EL (cell line): ENCODE measurements at regions not wholly inside any gene's neighbourhood (a gene's known extent, or its start where the extent isn't known, plus 50 kb on each side); places are given as distances from the start of the nearest gene placed in this dataset.
A peak's percentile ranks its signal among the peaks of the same experiment; 100 is the strongest.
"Not testable (repeated sequence)": the region's sequence is repeated elsewhere in the genome, so short reads cannot be mapped to it uniquely, and the experiment has no call there.

Experiments
- DNase-seq: peaks from one replicate; pipeline ENCODE4 v3.0.0-alpha.2; 2016

GRCh38 chr13:82480415-82480814 is 1401.9 kb downstream of the SLITRK1 start:
- no peak for DNase-seq

DNA sequence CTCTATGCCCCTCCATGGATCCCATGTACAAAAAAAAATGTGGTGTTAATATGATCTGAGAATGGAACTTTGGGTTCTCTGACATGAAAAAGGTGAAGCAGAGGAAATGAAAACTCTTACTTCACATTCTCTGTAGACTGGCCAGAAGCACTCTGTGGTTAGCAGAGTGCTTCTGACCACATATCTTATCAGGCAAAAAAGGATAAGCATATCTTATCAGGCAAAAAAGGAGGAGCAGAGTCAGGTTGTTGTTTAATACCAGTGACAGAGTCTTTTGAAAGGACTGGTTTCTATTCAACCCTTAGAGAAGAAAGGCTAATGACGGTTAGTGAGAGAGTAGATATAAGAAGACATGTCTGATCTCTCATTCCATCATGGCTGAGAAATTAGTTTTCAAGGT is 1404.8 kb downstream of the SLITRK1 start:
- DNase-seq, result no peak

- no peak for DNase-seq
Observed at GRCh38 chr13:82467626-82468025, 1414.6 kb downstream of the SLITRK1 start.

- DNase-seq, result not testable (repeated sequence)
Observed at GRCh38 chr13:82459575-82459974, 1422.7 kb downstream of the SLITRK1 start.

DNA sequence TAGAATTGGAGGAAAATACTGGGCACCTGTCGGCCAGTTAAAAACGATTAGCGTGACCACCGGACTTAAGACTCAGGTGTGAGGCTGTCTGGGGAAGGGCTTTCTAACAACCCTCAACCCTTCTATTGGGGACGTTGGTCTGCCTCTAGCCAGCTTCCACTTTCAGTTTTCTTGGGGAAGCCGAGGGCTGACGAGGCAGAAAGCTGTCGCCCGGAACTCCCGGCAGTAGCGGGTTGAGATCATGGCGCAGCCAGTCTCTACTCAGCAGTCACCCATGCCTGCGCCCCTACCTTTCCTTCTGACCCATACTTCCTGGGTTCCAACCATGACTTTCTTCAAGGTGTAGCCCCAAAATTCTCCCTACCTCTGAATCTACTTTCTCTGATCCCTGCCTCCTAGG is 1424.1 kb downstream of the SLITRK1 start:
- DNase-seq, result no peak

- not testable (repeated sequence) for DNase-seq
Observed at GRCh38 chr13:82457548-82457947, 1424.7 kb downstream of the SLITRK1 start.

- DNase-seq, result no peak
Observed at GRCh38 chr13:82447416-82448077, 1434.7 kb downstream of the SLITRK1 start.

- no peak for DNase-seq
Observed at GRCh38 chr13:82439159-82439904, 1442.9 kb downstream of the SLITRK1 start.

DNA sequence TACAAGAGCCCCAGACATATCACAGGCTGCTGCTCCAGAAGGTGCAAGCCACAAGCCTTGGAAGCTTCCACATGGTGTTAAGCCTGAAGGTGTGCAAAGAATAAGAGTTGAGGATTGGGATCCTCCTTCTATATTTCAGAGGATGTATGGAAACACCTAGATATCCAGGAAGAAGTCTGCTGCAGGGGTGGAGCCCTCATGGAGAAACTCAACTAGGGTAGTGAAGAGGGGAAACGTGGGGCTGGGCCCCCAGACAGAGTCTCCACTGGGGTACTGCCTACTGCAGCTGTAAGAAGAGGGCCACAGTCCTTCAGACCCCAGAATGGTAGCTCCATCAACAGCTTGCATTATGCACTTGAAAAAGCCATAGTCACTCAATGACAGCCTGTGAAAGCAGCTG is 1444.0 kb downstream of the SLITRK1 start:
- no peak for DNase-seq

GRCh38 chr13:82436099-82436585 is 1446.1 kb downstream of the SLITRK1 start:
- DNase-seq, result no peak

- no peak for DNase-seq
Observed at GRCh38 chr13:82432949-82433348, 1449.3 kb downstream of the SLITRK1 start.

GRCh38 chr13:82412749-82413148 is 1469.5 kb downstream of the SLITRK1 start:
- DNase-seq, result no peak

DNA sequence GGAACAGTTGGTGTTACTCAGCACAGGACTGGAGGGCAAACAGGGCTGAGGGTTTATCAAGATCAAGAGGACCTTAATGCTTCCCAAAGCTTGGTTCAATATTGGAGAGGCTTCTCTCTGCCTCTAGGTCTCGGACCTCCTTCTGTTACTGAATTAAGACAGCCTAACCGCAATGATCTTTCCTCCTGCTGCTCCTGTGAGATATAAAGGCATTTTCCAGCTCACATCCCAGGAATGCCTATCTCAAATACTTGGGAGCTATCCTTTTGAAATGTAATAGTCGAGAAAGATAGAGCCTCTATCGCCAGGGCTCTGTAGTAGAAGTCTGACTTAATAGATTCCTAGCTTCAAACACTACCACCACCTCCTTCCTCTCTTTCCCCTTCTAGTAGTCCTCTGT is 1475.0 kb downstream of the SLITRK1 start:
- DNase-seq, result peak; percentile 71

- no peak for DNase-seq
Observed at GRCh38 chr13:82374719-82375118, 1507.6 kb downstream of the SLITRK1 start.

DNA sequence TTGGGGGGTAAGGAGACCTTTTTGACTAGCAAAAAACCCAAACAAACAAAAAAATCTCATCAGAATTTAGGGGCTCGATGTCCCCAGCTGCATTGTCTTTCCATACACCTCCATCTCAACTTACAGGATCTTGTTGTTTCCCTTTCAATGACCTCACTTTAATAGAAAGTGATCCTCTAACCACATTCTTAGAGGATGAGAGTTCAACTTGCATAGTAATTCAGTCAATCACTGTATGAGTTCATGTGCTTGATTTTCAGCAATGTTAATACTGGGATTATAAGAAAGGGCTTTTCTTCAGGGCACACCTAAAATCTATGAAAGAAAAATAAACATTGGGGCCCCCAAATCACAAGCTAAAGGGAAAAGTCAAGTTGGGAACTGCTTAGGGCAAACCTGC is 1512.0 kb downstream of the SLITRK1 start:
- peak; percentile 65 for DNase-seq

DNA sequence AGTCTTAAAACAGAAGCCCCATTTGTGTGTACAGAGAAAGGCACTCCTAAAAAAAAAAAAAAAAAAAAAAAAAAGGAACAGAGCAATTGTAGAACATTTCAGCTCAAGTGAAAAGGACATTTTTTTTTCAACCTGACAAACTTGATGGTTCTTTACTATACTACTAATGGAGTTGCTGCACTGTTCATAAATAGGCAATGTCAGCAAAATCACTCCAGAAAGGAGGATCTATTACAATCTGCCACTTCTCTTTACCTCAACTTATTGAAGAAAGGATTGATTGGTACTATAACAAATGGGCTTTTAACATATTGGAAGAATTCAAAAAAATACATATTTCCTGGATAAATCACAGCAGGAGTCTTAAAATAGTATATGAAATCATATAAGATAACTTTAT is 1517.7 kb downstream of the SLITRK1 start:
- no peak for DNase-seq

- DNase-seq, result peak; percentile 41
Observed at GRCh38 chr13:82358284-82358683, 1524.0 kb downstream of the SLITRK1 start.

DNA sequence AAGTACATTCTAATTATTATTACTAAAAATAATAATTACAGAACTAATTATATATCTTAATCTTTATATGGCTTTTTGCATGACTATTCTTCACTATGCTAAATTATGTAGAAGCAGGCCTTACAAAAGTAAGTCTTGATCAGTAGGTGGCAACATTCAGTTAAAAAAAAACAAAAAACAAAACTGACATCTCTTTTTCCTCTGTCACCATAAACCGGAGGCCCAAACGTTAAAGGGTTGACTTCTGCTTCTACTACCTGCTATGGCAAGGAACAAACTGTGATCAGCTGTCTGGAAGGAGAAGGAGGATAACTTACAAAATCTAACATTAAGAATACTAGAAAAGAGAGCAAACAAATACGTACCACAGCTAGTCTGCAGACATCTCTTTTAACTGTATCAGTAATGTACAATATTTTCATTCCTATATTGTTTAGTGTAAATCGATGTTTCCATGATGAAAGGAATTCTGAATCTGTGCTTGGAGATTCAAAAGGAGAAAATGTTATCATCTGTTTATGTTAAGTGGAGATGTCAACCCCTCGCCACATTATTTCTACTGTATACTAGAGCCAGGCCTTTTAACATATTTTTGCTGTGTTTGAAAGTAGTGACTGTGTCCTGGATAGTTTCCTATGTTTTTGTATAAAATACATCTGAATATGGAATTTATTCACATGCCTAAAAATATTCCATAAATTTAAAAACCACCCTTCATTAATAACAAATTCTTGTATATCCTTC is 1525.4 kb downstream of the SLITRK1 start:
- peak; percentile 12 for DNase-seq

DNA sequence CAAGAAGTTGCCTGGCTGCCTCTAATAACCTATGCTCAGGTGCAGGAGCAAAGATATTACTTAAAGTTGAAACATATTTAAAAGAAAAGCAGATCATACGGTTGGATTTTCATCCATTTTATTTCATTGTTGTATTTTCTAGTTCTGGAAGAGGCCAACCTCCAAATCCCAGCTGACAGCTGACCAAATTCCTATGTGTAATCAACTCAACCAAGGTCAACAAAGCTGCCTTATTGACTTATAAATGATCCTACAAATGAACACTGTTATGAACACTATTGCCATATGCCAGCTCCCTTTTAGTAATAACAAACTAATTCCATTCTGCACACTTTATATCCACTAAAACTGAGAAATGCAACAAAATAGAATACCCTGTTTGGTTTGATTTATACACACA is 1537.4 kb downstream of the SLITRK1 start:
- DNase-seq, result no peak

GRCh38 chr13:82341116-82341515 is 1541.2 kb downstream of the SLITRK1 start:
- peak; percentile 15 for DNase-seq

GRCh38 chr13:82330499-82330898 is 1551.8 kb downstream of the SLITRK1 start:
- DNase-seq, result peak; percentile 21

DNA sequence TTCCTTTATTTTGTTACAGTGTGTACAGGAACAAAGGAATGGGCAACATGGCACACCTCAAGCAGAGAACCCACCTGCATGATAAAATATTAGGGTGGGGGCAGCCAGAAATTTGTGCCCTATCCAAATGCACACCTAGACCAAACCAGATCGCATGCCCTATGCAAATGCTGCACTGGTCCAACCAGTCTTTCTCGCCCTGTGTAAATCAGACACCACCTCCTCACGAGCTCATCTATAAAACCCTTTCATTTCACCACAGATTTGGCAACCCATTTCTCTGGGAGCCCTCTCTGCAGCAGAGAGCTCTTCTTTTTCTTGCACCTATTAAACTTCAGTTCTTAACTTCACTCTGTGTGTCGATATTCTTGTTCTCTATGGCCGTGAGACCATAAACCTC is 1559.2 kb downstream of the SLITRK1 start:
- peak; percentile 12 for DNase-seq

GRCh38 chr13:82305588-82305987 is 1576.7 kb downstream of the SLITRK1 start:
- DNase-seq, result no peak

DNA sequence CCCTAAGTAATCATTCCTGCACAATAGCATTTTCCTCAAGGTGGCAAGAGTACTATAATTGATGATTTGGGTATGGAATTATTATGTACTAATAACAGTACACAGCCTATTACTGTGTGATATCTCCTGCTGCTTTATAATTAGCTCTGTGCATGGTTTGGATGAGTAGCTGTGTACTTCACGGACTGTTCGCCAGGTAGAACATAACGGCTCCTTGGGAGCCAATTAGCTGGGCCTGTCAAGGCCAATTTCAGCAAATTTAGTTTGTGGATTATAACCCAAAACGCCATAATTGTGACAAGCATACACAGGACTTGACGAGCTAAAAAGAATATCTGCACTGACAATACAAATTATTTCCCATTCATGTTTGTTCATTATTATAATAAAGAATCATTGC is 1584.2 kb downstream of the SLITRK1 start:
- no peak for DNase-seq
